DND-41 (cell line): ENCODE measurements at regions not wholly inside any gene's neighbourhood (a gene's known extent, or its start where the extent isn't known, plus 50 kb on each side); places are given as distances from the start of the nearest gene placed in this dataset.

Experiments used
- EZH2 ChIP-seq: IDR thresholded peaks from 3 replicates; pipeline ENCODE4 v1.6.1; 2012; ENCODE audit warnings: borderline replicate concordance, low read depth, mild to moderate bottlenecking, moderate library complexity, low read length, inconsistent platforms; ENCODE audit not compliant: severe bottlenecking
- TF ChIP-seq, protein P1 (sequence below): IDR thresholded peaks from 2 replicates; pipeline ENCODE4 v1.5.1; 2012; ENCODE audit warnings: borderline replicate concordance, low read length, moderate library complexity, mild to moderate bottlenecking; ENCODE audit not compliant: poor library complexity, severe bottlenecking; ENCODE audit errors: extremely low read depth

DNA sequence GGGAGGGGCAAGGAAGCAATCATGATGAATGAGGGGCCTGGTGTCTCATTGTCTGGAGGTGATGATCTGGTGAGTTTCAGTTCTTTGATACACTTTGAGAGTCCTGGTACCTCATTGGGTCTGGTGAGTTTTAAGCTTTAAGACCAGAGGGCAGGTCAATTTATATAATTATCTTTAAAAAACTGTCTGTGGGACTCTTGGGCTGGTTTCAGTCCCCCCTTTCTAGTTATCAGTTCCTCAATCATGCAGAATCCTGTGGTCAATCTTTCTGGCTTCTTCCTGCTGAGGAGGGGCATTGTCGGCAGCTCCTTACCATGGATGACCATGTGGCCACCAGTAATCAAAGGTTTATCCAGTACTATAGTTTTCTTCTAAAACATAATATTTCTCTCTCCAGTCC is 789.1 kb downstream of the PCDH18 start:
- TF ChIP-seq, protein P1, sequence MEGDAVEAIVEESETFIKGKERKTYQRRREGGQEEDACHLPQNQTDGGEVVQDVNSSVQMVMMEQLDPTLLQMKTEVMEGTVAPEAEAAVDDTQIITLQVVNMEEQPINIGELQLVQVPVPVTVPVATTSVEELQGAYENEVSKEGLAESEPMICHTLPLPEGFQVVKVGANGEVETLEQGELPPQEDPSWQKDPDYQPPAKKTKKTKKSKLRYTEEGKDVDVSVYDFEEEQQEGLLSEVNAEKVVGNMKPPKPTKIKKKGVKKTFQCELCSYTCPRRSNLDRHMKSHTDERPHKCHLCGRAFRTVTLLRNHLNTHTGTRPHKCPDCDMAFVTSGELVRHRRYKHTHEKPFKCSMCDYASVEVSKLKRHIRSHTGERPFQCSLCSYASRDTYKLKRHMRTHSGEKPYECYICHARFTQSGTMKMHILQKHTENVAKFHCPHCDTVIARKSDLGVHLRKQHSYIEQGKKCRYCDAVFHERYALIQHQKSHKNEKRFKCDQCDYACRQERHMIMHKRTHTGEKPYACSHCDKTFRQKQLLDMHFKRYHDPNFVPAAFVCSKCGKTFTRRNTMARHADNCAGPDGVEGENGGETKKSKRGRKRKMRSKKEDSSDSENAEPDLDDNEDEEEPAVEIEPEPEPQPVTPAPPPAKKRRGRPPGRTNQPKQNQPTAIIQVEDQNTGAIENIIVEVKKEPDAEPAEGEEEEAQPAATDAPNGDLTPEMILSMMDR = no peak
- TF ChIP-seq EZH2 = no peak
